ENCODE measurements at regions not wholly inside any gene's neighbourhood (a gene's known extent, or its start where the extent isn't known, plus 50 kb on each side); places are given as distances from the start of the nearest gene placed in this dataset.
"Not testable (repeated sequence)": the region's sequence is repeated elsewhere in the genome, so short reads cannot be mapped to it uniquely, and the experiment has no call there.

DNA sequence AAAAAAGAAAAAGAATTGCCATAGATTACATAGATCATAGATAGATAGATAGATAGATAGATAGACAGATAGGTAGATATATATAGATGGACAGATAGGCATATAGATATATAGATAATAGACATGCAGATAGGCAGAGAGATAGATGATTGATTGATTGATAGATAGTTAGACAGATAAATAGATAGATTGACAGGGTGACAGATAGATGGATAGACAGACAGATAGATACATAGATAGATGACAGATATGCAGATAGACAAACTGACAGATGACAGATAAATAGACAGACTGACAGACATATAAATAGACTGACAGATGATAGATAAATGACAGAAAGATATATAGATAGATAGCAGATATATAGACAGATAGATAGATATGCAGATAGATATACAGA is 474.0 kb downstream of the IRS2 start:
- Histone ChIP-seq H4K5ac (ENCODE audit: insufficient read length, low read depth, low read length) (no peak overlapping the region), H2AFZ (ENCODE audit: low read length) (no peak overlapping the region), H3K79me2 (ENCODE audit: insufficient read depth, low read length) (no peaks in the 10 kb centered on the region), H3K27ac (ENCODE audit: insufficient read length, low read depth, low read length) (no peak overlapping the region), H3K79me1 (ENCODE audit: insufficient read depth, low read depth, low read length, poor library complexity, severe bottlenecking) (no peaks in the 10 kb centered on the region), H4K20me1 (ENCODE audit: control insufficient read depth, insufficient read depth, insufficient read length) (no peaks in the 10 kb centered on the region), H2BK20ac (ENCODE audit: low read depth, low read length, poor library complexity, severe bottlenecking) (no peak overlapping the region), H3K23me2 (ENCODE audit: insufficient read length, low read depth, low read length, poor library complexity, severe bottlenecking) (no peaks in the 10 kb centered on the region), H3K23ac (ENCODE audit: insufficient read length, low read depth, low read length) (no peak overlapping the region), H3K4ac (ENCODE audit: low read depth, low read length) (no peak overlapping the region), H3K14ac (ENCODE audit: insufficient read depth, low read length) (no peak overlapping the region), H4K8ac (replicated peaks; ENCODE audit: insufficient read length, low read depth, low read length) (no peak overlapping the region), H3K4me1 (ENCODE audit: insufficient read depth, low read length) (no peaks in the 10 kb centered on the region), H3K18ac (ENCODE audit: insufficient read length, low read depth, low read length) (no peak overlapping the region), H3K27me3 (ENCODE audit: insufficient read depth, low read length) (no peaks in the 10 kb centered on the region), H2BK12ac (ENCODE audit: insufficient read length, low read depth, low read length) (no peak overlapping the region), H2BK5ac (ENCODE audit: insufficient read length, low read length) (no peak overlapping the region), H3K56ac (ENCODE audit: insufficient read length, low read depth, low read length) (no peak overlapping the region), H4K91ac (ENCODE audit: insufficient read length, low read depth, low read length) (no peak overlapping the region), H3K9ac (ENCODE audit: extremely low read depth, insufficient read length, low read length) (no peak overlapping the region), H3K4me2 (ENCODE audit: insufficient read depth, insufficient read length, low read length) (no peak overlapping the region), H2BK15ac (ENCODE audit: low read depth, low read length) (no peak overlapping the region), H3T11ph (ENCODE audit: low read length) (no peak overlapping the region), H2BK120ac (ENCODE audit: low read depth, low read length, poor library complexity, severe bottlenecking) (no peak overlapping the region), H2AK5ac (ENCODE audit: insufficient read length, low read length) (no peak overlapping the region), H3K9me3 (ENCODE audit: control insufficient read depth, low read depth, low read length) (no peaks in the 10 kb centered on the region)
- no peaks in the 10 kb centered on the region; the same call in 1 of the 2 replicates for H3K27me3 Mint-ChIP-seq (ENCODE audit: low read depth)
- TF ChIP-seq, protein P1, sequence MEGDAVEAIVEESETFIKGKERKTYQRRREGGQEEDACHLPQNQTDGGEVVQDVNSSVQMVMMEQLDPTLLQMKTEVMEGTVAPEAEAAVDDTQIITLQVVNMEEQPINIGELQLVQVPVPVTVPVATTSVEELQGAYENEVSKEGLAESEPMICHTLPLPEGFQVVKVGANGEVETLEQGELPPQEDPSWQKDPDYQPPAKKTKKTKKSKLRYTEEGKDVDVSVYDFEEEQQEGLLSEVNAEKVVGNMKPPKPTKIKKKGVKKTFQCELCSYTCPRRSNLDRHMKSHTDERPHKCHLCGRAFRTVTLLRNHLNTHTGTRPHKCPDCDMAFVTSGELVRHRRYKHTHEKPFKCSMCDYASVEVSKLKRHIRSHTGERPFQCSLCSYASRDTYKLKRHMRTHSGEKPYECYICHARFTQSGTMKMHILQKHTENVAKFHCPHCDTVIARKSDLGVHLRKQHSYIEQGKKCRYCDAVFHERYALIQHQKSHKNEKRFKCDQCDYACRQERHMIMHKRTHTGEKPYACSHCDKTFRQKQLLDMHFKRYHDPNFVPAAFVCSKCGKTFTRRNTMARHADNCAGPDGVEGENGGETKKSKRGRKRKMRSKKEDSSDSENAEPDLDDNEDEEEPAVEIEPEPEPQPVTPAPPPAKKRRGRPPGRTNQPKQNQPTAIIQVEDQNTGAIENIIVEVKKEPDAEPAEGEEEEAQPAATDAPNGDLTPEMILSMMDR (conservative IDR thresholded peaks at IDR 0.05) = no peak
- peaks cover 0 to 13% (median 0%) of the 10 kb centered on the region in 3 experiments; a peak in 2 of 7 replicates for H3K36me3 Mint-ChIP-seq (ENCODE audit: insufficient read depth in 1 of 3, low read depth in 3 of 3)
- H3K9me3 Mint-ChIP-seq = peaks cover 5 to 17% of the 10 kb centered on the region in 2 experiments; a peak in 3 of 5 replicates
- no peak overlapping the region for H3K27ac Mint-ChIP-seq
- no peak overlapping the region for H3K4me3 Mint-ChIP-seq
- no peaks in the 10 kb centered on the region for H3K4me1 Mint-ChIP-seq
- no peak for DNase-seq

DNA sequence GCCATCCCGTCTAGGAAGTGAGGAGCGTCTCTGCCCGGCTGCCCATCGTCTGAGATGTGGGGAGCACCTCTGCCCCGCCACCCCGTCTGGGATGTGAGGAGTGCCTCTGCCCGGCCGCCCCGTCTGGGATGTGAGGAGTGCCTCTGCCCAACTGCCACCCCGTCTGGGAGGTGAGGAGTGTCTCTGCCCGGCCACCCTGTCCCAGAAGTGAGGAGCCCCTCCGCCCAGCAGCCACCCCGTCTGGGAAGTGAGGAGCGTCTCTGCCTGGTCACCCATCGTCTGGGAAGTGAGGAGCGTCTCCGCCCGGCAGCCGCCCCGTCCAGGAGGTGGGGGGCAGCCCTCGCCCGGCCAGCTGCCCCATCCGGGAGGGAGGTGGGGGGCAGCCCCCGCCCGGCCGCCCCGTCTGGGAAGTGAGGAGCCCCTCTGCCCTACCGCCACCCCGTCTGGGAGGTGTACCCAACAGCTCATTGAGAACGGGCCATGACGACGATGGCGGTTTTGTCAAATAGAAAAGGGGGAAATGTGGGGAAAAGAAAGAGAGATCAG is 474.9 kb downstream of the IRS2 start:
- H2BK15ac ChIP-seq (ENCODE audit: low read depth, low read length); H3T11ph ChIP-seq (ENCODE audit: low read length); H3K4me1 ChIP-seq (ENCODE audit: insufficient read depth, low read length); H3K9ac ChIP-seq (ENCODE audit: extremely low read depth, insufficient read length, low read length); H3K18ac ChIP-seq (ENCODE audit: insufficient read length, low read depth, low read length); H3K23me2 ChIP-seq (ENCODE audit: insufficient read length, low read depth, low read length, poor library complexity, severe bottlenecking); H3K4me3 Mint-ChIP-seq; H3K79me1 ChIP-seq (ENCODE audit: insufficient read depth, low read depth, low read length, poor library complexity, severe bottlenecking); H2BK120ac ChIP-seq (ENCODE audit: low read depth, low read length, poor library complexity, severe bottlenecking); H3K9me3 ChIP-seq (ENCODE audit: control insufficient read depth, low read depth, low read length); H2BK20ac ChIP-seq (ENCODE audit: low read depth, low read length, poor library complexity, severe bottlenecking); H3K79me2 ChIP-seq (ENCODE audit: insufficient read depth, low read length); H2AFZ ChIP-seq (ENCODE audit: low read length); H3K23ac ChIP-seq (ENCODE audit: insufficient read length, low read depth, low read length); H3K4me1 Mint-ChIP-seq; H2AK5ac ChIP-seq (ENCODE audit: insufficient read length, low read length); H2BK12ac ChIP-seq (ENCODE audit: insufficient read length, low read depth, low read length); H3K27me3 ChIP-seq (ENCODE audit: insufficient read depth, low read length); H3K56ac ChIP-seq (ENCODE audit: insufficient read length, low read depth, low read length); H3K14ac ChIP-seq (ENCODE audit: insufficient read depth, low read length); H4K91ac ChIP-seq (ENCODE audit: insufficient read length, low read depth, low read length); H4K8ac ChIP-seq (replicated peaks; ENCODE audit: insufficient read length, low read depth, low read length); H3K27ac Mint-ChIP-seq; H3K27me3 Mint-ChIP-seq (ENCODE audit: low read depth); DNase-seq; H3K27ac ChIP-seq (ENCODE audit: insufficient read length, low read depth, low read length); H3K36me3 Mint-ChIP-seq (ENCODE audit: insufficient read depth in 1 of 3, low read depth in 3 of 3); H3K4me2 ChIP-seq (ENCODE audit: insufficient read depth, insufficient read length, low read length); H4K5ac ChIP-seq (ENCODE audit: insufficient read length, low read depth, low read length); H3K4ac ChIP-seq (ENCODE audit: low read depth, low read length); H2BK5ac ChIP-seq (ENCODE audit: insufficient read length, low read length); H4K20me1 ChIP-seq (ENCODE audit: control insufficient read depth, insufficient read depth, insufficient read length): not testable (repeated sequence)
- WGBS (ENCODE audit: extremely low coverage, insufficient read length, low lambda C conversion rate) = no CpG with 5 or more reads among the region's 33 CpGs
- H3K9me3 Mint-ChIP-seq = peaks cover 0 to 14% of the 10 kb centered on the region in 2 experiments; a peak in 3 of 5 replicates

All from H9 (cell line).